Loucy (cell line): ENCODE measurements at regions not wholly inside any gene's neighbourhood (a gene's known extent, or its start where the extent isn't known, plus 50 kb on each side); places are given as distances from the start of the nearest gene placed in this dataset.

Experiments used
- H2AFZ ChIP-seq: fragments of 200-600 bp; sonication (generic); 2 replicates; pipeline ENCODE4 v1.6.0; 2016; ENCODE audit warnings: antibody characterized with exemption, mild to moderate bottlenecking, low read length, moderate library complexity
- H3F3A ChIP-seq: fragments of 200-600 bp; 2 replicates; pipeline ENCODE4 v1.6.0; 2016; ENCODE audit warnings: antibody characterized with exemption, low read depth, mild to moderate bottlenecking
- H3K27me3 ChIP-seq: fragments of 200-600 bp; sonication (generic); 2 replicates; pipeline ENCODE4 v1.6.1; 2014; ENCODE audit warnings: low read length, mild to moderate bottlenecking; ENCODE audit not compliant: insufficient read depth, poor library complexity, severe bottlenecking
- H3K36me3 ChIP-seq: fragments of 200-600 bp; sonication (generic); 2 replicates; pipeline ENCODE4 v1.6.1; 2016; ENCODE audit warnings: low read length; ENCODE audit not compliant: insufficient read depth
- H3K4me1 ChIP-seq: fragments of 200-600 bp; sonication (generic); 2 replicates; pipeline ENCODE4 v1.5.1; 2014; ENCODE audit warnings: low read length, mild to moderate bottlenecking; ENCODE audit not compliant: insufficient read depth, poor library complexity, severe bottlenecking
- H3K4me2 ChIP-seq: fragments of 200-600 bp; sonication (generic); 2 replicates; pipeline ENCODE4 v1.6.0; 2014; ENCODE audit warnings: antibody characterized with exemption, low read length, low read depth, mild to moderate bottlenecking; ENCODE audit not compliant: poor library complexity, severe bottlenecking
- H3K4me3 ChIP-seq: fragments of 200-600 bp; sonication (generic); 2 replicates; pipeline ENCODE4 v1.5.1; 2014; ENCODE audit warnings: low read length, mild to moderate bottlenecking, mixed read lengths; ENCODE audit not compliant: poor library complexity, severe bottlenecking
- H3K79me2 ChIP-seq: fragments of 200-600 bp; sonication (generic); 2 replicates; pipeline ENCODE4 v1.6.1; 2014; ENCODE audit warnings: low read length; ENCODE audit not compliant: insufficient read depth
- H3K9ac ChIP-seq: fragments of 200-600 bp; sonication (generic); 2 replicates; pipeline ENCODE4 v1.6.0; 2014; ENCODE audit warnings: mild to moderate bottlenecking, low read depth, low read length, moderate library complexity; ENCODE audit not compliant: poor library complexity, severe bottlenecking
- H3K9me2 ChIP-seq: fragments of 200-600 bp; sonication (generic); replicated peaks from 2 replicates; pipeline ENCODE4 v1.6.1; 2016; ENCODE audit warnings: low read depth, low read length, mixed read lengths
- H3K9me3 ChIP-seq: fragments of 200-600 bp; sonication (generic); 2 replicates; pipeline ENCODE4 v1.6.1; 2014; ENCODE audit warnings: mild to moderate bottlenecking, antibody characterized with exemption, low read length, low read depth; ENCODE audit not compliant: insufficient read depth
- H4K20me1 ChIP-seq: fragments of 200-600 bp; sonication (generic); 2 replicates; pipeline ENCODE4 v1.6.0; 2014; ENCODE audit warnings: antibody characterized with exemption, low read length, mild to moderate bottlenecking; ENCODE audit not compliant: insufficient read depth, poor library complexity, severe bottlenecking
- EZH2phosphoT487 ChIP-seq: fragments of 200-600 bp; IDR thresholded peaks from 2 replicates; pipeline ENCODE4 v1.6.1; 2018; ENCODE audit warnings: antibody characterized with exemption, mild to moderate bottlenecking, moderate library complexity, borderline replicate concordance
- TF ChIP-seq, protein P1 (sequence below): fragments of 200-600 bp; sonication (generic); conservative IDR thresholded peaks from 2 replicates; pipeline ENCODE4 v1.5.1; 2014; ENCODE audit warnings: mild to moderate bottlenecking, antibody characterized with exemption, low read length

DNA sequence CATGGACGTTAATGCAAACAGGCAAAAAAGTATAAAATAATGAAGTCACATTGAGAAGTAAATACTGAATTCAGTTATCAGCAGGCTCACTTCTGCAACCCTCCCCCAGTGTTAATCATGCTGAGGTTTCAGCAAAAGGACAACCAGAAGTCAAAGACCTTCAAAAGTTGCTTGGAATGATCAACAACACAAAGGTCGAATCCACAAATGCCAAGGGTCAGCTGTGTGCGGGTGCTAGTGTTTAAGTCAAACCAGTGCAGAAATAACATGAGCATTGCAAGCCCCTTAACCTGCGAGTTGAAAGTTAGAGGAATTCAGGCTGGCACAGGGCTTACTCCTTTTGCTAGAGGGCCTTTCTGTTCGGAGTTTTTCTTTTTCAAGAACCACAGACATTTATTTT lies 436.7 kb upstream of the SEL1L start:
- H3K9ac ChIP-seq, result no peak overlapping the region
- TF ChIP-seq EZH2phosphoT487, result no peak
- TF ChIP-seq, protein P1, sequence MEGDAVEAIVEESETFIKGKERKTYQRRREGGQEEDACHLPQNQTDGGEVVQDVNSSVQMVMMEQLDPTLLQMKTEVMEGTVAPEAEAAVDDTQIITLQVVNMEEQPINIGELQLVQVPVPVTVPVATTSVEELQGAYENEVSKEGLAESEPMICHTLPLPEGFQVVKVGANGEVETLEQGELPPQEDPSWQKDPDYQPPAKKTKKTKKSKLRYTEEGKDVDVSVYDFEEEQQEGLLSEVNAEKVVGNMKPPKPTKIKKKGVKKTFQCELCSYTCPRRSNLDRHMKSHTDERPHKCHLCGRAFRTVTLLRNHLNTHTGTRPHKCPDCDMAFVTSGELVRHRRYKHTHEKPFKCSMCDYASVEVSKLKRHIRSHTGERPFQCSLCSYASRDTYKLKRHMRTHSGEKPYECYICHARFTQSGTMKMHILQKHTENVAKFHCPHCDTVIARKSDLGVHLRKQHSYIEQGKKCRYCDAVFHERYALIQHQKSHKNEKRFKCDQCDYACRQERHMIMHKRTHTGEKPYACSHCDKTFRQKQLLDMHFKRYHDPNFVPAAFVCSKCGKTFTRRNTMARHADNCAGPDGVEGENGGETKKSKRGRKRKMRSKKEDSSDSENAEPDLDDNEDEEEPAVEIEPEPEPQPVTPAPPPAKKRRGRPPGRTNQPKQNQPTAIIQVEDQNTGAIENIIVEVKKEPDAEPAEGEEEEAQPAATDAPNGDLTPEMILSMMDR, result no peak
- no peaks in the 10 kb centered on the region for H3K27me3 ChIP-seq
- no peaks in the 10 kb centered on the region for H3K36me3 ChIP-seq
- H3K9me3 ChIP-seq, result peaks cover 4% of the 10 kb centered on the region; the same call in 1 of the 2 replicates
- H3K4me3 ChIP-seq, result no peak overlapping the region
- H3K4me2 ChIP-seq, result no peak overlapping the region
- no peaks in the 10 kb centered on the region for H3F3A ChIP-seq
- H3K9me2 ChIP-seq, result no peaks in the 10 kb centered on the region
- no peaks in the 10 kb centered on the region for H4K20me1 ChIP-seq
- H2AFZ ChIP-seq, result no peak overlapping the region
- no peaks in the 10 kb centered on the region for H3K79me2 ChIP-seq
- H3K4me1 ChIP-seq, result no peaks in the 10 kb centered on the region

DNA sequence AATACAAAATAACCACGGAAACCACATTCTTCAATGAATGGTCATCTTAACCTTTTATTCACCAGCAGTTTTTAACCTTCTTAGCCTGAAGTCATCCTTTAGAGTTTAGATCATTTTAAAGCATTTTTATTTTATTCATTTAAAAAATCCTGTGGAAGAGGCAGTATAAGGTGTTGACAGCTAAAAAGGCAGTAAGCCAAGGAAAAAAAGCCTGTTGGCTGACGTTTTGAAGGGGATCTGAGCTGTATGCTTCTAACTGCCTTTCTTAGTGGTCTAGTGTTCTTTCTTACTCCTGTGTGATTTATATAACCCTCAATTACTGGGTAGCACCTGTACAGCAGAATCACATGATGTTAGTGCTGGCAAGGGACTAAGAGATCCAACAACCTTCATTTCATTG lies 438.3 kb upstream of the SEL1L start:
- Histone ChIP-seq H3K79me2 (no peaks in the 10 kb centered on the region), H3K9me2 (no peaks in the 10 kb centered on the region), H3K9me3 (peaks cover 4% of the 10 kb centered on the region; the same call in 1 of the 2 replicates), H3K9ac (no peak overlapping the region), H3K4me1 (no peaks in the 10 kb centered on the region), H3K36me3 (no peaks in the 10 kb centered on the region), H3K27me3 (no peaks in the 10 kb centered on the region), H3K4me3 (no peak overlapping the region), H3F3A (no peaks in the 10 kb centered on the region), H3K4me2 (no peak overlapping the region), H2AFZ (no peak overlapping the region), H4K20me1 (no peaks in the 10 kb centered on the region)
- TF ChIP-seq EZH2phosphoT487, result no peak
- TF ChIP-seq, protein P1, result no peak

DNA sequence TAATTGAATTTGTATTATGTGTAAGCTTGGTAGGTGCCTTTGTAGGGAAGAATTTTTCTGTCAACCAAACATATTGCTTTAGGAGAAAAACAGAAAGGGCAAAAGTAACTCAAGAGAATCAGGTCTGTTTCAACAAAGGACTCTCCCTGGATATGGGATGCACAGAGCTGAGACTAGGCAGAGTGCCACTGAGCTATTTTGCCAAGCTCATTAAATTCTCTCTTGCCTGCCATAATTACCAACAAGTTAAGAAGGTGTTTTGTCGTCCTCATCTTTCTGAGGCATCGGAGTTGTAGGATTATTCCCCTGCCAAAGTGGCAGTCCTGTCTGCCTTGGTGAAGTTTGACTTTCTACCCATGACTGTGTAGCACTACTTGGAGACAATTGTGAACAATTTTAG lies 438.9 kb upstream of the SEL1L start:
- no peak overlapping the region for H2AFZ ChIP-seq
- H3K9ac ChIP-seq, result no peak overlapping the region
- no peaks in the 10 kb centered on the region for H3K9me2 ChIP-seq
- H4K20me1 ChIP-seq, result no peaks in the 10 kb centered on the region
- H3K27me3 ChIP-seq, result no peaks in the 10 kb centered on the region
- no peak overlapping the region for H3K4me2 ChIP-seq
- peaks cover 4% of the 10 kb centered on the region; the same call in 1 of the 2 replicates for H3K9me3 ChIP-seq
- no peak overlapping the region for H3K4me3 ChIP-seq
- TF ChIP-seq, protein P1, result no peak
- TF ChIP-seq EZH2phosphoT487, result no peak
- H3K4me1 ChIP-seq, result no peaks in the 10 kb centered on the region
- H3F3A ChIP-seq, result no peaks in the 10 kb centered on the region
- H3K36me3 ChIP-seq, result no peaks in the 10 kb centered on the region
- H3K79me2 ChIP-seq, result no peaks in the 10 kb centered on the region
